H1 (cell line): ENCODE measurements at regions not wholly inside any gene's neighbourhood (a gene's known extent, or its start where the extent isn't known, plus 50 kb on each side); places are given as distances from the start of the nearest gene placed in this dataset.

Source experiments
- CBX8 ChIP-seq: fragments of 300-800, 300-1000 bp; sonication (generic); IDR thresholded peaks from 2 replicates; pipeline ENCODE4 v1.7.1; 2016; ENCODE audit warnings: low read depth, low read length, borderline replicate concordance
- GABPA ChIP-seq: IDR thresholded peaks from 2 replicates; pipeline ENCODE4 v1.6.1; 2011; ENCODE audit warnings: mild to moderate bottlenecking, low read length, moderate library complexity, borderline replicate concordance; ENCODE audit not compliant: insufficient read depth

- TF ChIP-seq CBX8 = no peak
- no peak for TF ChIP-seq GABPA
- TF ChIP-seq, all 59 proteins: peak for 0
Measured at GRCh38 chr1:14103878-14104430, 404.0 kb downstream of the PRDM2 start (continued).
